Astrocyte (in vitro differentiated cells and primary cell): ENCODE measurements at regions not wholly inside any gene's neighbourhood (a gene's known extent, or its start where the extent isn't known, plus 50 kb on each side); places are given as distances from the start of the nearest gene placed in this dataset.

Experiments
- DNase-seq: peaks from one replicate; pipeline ENCODE4 v3.0.0-alpha.2; 2010; ENCODE audit warnings: low read depth
- FAIRE-seq: peaks from 2 replicates; lab custom pipeline; 2011; peaks lifted over from hg19 to GRCh38; lab: Jason Lieb, UNC
- H2AFZ ChIP-seq: 2 replicates; pipeline ENCODE4 v1.6.0; 2012; ENCODE audit warnings: low read depth, low read length, inconsistent platforms
- H3K27ac ChIP-seq: 2 replicates; pipeline ENCODE4 v1.5.1; 2011; ENCODE audit warnings: low read depth, low read length, inconsistent platforms
- H3K27me3 ChIP-seq: 2 replicates; pipeline ENCODE4 v1.6.0; 2011; ENCODE audit warnings: low read length, inconsistent platforms; ENCODE audit not compliant: insufficient read depth
- H3K36me3 ChIP-seq: 2 replicates; pipeline ENCODE4 v1.5.1; 2011; ENCODE audit warnings: low read length, inconsistent platforms; ENCODE audit not compliant: insufficient read depth
- H3K4me1 ChIP-seq: 2 replicates; pipeline ENCODE4 v1.5.1; 2011; ENCODE audit warnings: low read length, inconsistent platforms; ENCODE audit not compliant: insufficient read depth
- H3K4me2 ChIP-seq: 2 replicates; pipeline ENCODE4 v1.6.0; 2012; ENCODE audit warnings: low read length, inconsistent platforms
- H3K4me3 ChIP-seq: 2 replicates; pipeline ENCODE4 v1.5.1; 2011; ENCODE audit warnings: low read depth, mild to moderate bottlenecking, low read length, inconsistent platforms; ENCODE audit not compliant: insufficient read depth
- H3K79me2 ChIP-seq: 2 replicates; pipeline ENCODE4 v1.6.0; 2012; ENCODE audit warnings: mild to moderate bottlenecking, low read length, inconsistent platforms; ENCODE audit not compliant: insufficient read depth
- H3K9ac ChIP-seq: 2 replicates; pipeline ENCODE4 v1.6.0; 2012; ENCODE audit warnings: mild to moderate bottlenecking, low read length, inconsistent platforms
- H3K9me3 ChIP-seq: 2 replicates; pipeline ENCODE4 v1.5.1; 2012; ENCODE audit warnings: low read depth, mild to moderate bottlenecking, low read length, inconsistent platforms; ENCODE audit not compliant: insufficient read depth
- H4K20me1 ChIP-seq: 2 replicates; pipeline ENCODE4 v1.6.0; 2012; ENCODE audit warnings: low read length, inconsistent platforms; ENCODE audit not compliant: insufficient read depth
- H3K27ac Mint-ChIP-seq: one replicate; pipeline ENCODE4 v1.8.0; 2021; ENCODE audit warnings: mild to moderate bottlenecking, mixed read lengths; ENCODE audit not compliant: unreplicated experiment
- H3K27me3 Mint-ChIP-seq: one replicate; pipeline ENCODE4 v1.8.0; 2021; ENCODE audit warnings: low read depth, mixed read lengths; ENCODE audit not compliant: unreplicated experiment
- H3K36me3 Mint-ChIP-seq: one replicate; pipeline ENCODE4 v1.8.0; 2021; ENCODE audit warnings: low read depth, mixed read lengths; ENCODE audit not compliant: unreplicated experiment
- H3K4me1 Mint-ChIP-seq: one replicate; pipeline ENCODE4 v1.8.0; 2021; ENCODE audit warnings: low read depth, mixed read lengths; ENCODE audit not compliant: unreplicated experiment
- H3K4me3 Mint-ChIP-seq: one replicate; pipeline ENCODE4 v1.8.0; 2021; ENCODE audit warnings: mild to moderate bottlenecking, moderate library complexity, mixed read lengths; ENCODE audit not compliant: unreplicated experiment
- H3K9me3 Mint-ChIP-seq: one replicate; pipeline ENCODE4 v1.8.0; 2021; ENCODE audit warnings: mild to moderate bottlenecking, mixed read lengths; ENCODE audit not compliant: unreplicated experiment
- EZH2 ChIP-seq: IDR thresholded peaks from 2 replicates; pipeline ENCODE4 v1.6.1; 2012; ENCODE audit warnings: mild to moderate bottlenecking, low read length, inconsistent platforms; ENCODE audit not compliant: insufficient read depth
- TF ChIP-seq, protein P1 (sequence below): IDR thresholded peaks from 2 replicates; pipeline ENCODE4 v1.5.1; 2011; ENCODE audit warnings: low read depth, mild to moderate bottlenecking, inconsistent platforms, low read length, moderate library complexity; ENCODE audit not compliant: insufficient read depth

DNA sequence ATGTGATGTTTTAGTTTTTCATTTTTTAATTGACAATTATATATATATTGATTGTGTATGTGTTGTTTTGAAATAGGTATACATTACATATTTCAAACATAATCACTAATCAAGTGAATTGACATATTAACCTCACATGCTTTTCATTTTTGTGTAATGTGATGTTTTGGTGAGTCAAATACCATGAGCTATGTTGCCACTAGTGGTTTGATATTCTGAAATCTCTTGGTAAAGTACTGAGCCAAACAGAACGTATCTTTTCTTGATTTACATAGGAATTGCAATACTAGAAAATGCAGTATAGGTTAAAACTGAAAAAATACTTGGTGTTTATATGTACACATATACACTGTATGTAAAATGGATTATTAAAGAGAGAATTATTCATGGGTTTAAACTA, 65.2 kb upstream of the SIAH1 start:
- no peak overlapping the region for H3K9ac ChIP-seq
- peaks cover 1% of the 10 kb centered on the region for H3K36me3 Mint-ChIP-seq
- no peaks in the 10 kb centered on the region for H3K27me3 ChIP-seq
- peaks cover under 1% of the 10 kb centered on the region for H3K4me1 Mint-ChIP-seq
- H2AFZ ChIP-seq = peak overlapping the region; percentile 7
- peaks cover 6% of the 10 kb centered on the region for H3K27me3 Mint-ChIP-seq
- no peak overlapping the region for H3K4me3 ChIP-seq
- H3K27ac Mint-ChIP-seq = no peak overlapping the region
- no peak overlapping the region for H3K4me2 ChIP-seq
- DNase-seq (no peak), FAIRE-seq (no peak)
- H4K20me1 ChIP-seq = no peaks in the 10 kb centered on the region
- H3K9me3 Mint-ChIP-seq = peaks cover 1% of the 10 kb centered on the region
- no peaks in the 10 kb centered on the region for H3K79me2 ChIP-seq
- no peak for TF ChIP-seq EZH2
- TF ChIP-seq, protein P1, sequence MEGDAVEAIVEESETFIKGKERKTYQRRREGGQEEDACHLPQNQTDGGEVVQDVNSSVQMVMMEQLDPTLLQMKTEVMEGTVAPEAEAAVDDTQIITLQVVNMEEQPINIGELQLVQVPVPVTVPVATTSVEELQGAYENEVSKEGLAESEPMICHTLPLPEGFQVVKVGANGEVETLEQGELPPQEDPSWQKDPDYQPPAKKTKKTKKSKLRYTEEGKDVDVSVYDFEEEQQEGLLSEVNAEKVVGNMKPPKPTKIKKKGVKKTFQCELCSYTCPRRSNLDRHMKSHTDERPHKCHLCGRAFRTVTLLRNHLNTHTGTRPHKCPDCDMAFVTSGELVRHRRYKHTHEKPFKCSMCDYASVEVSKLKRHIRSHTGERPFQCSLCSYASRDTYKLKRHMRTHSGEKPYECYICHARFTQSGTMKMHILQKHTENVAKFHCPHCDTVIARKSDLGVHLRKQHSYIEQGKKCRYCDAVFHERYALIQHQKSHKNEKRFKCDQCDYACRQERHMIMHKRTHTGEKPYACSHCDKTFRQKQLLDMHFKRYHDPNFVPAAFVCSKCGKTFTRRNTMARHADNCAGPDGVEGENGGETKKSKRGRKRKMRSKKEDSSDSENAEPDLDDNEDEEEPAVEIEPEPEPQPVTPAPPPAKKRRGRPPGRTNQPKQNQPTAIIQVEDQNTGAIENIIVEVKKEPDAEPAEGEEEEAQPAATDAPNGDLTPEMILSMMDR = no peak
- H3K36me3 ChIP-seq = no peaks in the 10 kb centered on the region
- H3K4me3 Mint-ChIP-seq = no peak overlapping the region
- H3K9me3 ChIP-seq = no peaks in the 10 kb centered on the region
- peaks cover 1% of the 10 kb centered on the region for H3K4me1 ChIP-seq
- no peak overlapping the region for H3K27ac ChIP-seq

GRCh38 chr16:48448841-48449481, 63.7 kb upstream of the SIAH1 start:
- no peak overlapping the region for H3K9ac ChIP-seq
- DNase-seq (no peak), FAIRE-seq (no peak)
- H3K4me3 ChIP-seq = no peak overlapping the region
- no peak overlapping the region for H3K4me2 ChIP-seq
- peaks cover 10% of the 10 kb centered on the region for H3K4me1 Mint-ChIP-seq
- no peaks in the 10 kb centered on the region for H3K9me3 ChIP-seq
- H2AFZ ChIP-seq = no peak overlapping the region
- H3K79me2 ChIP-seq = no peaks in the 10 kb centered on the region
- no peak overlapping the region for H3K27ac ChIP-seq
- TF ChIP-seq, protein P1 = no peak
- no peak for TF ChIP-seq EZH2
- no peaks in the 10 kb centered on the region for H3K27me3 ChIP-seq
- no peaks in the 10 kb centered on the region for H4K20me1 ChIP-seq
- peaks cover 4% of the 10 kb centered on the region for H3K27me3 Mint-ChIP-seq
- H3K9me3 Mint-ChIP-seq = peaks cover 1% of the 10 kb centered on the region
- no peak overlapping the region for H3K27ac Mint-ChIP-seq
- H3K4me3 Mint-ChIP-seq = no peak overlapping the region
- no peaks in the 10 kb centered on the region for H3K36me3 Mint-ChIP-seq
- H3K4me1 ChIP-seq = peaks cover 10% of the 10 kb centered on the region
- no peaks in the 10 kb centered on the region for H3K36me3 ChIP-seq

GRCh38 chr16:48447940-48448536, 62.8 kb upstream of the SIAH1 start:
- Histone ChIP-seq H2AFZ (no peak overlapping the region), H3K27me3 (no peaks in the 10 kb centered on the region), H3K79me2 (no peaks in the 10 kb centered on the region), H3K9ac (no peak overlapping the region), H3K27ac (no peak overlapping the region), H3K4me2 (no peak overlapping the region), H4K20me1 (no peaks in the 10 kb centered on the region), H3K4me3 (no peak overlapping the region), H3K36me3 (no peaks in the 10 kb centered on the region), H3K9me3 (no peaks in the 10 kb centered on the region), H3K4me1 (peaks cover 10% of the 10 kb centered on the region)
- Mint-ChIP-seq H3K4me3 (no peak overlapping the region), H3K27me3 (peaks cover 4% of the 10 kb centered on the region), H3K36me3 (no peaks in the 10 kb centered on the region), H3K4me1 (peaks cover 10% of the 10 kb centered on the region), H3K9me3 (peaks cover 1% of the 10 kb centered on the region), H3K27ac (no peak overlapping the region)
- no peak for DNase-seq
- no peak for FAIRE-seq
- no peak for TF ChIP-seq EZH2
- TF ChIP-seq, protein P1 = no peak
